ENCODE measurements at regions not wholly inside any gene's neighbourhood (a gene's known extent, or its start where the extent isn't known, plus 50 kb on each side); places are given as distances from the start of the nearest gene placed in this dataset.

DNA sequence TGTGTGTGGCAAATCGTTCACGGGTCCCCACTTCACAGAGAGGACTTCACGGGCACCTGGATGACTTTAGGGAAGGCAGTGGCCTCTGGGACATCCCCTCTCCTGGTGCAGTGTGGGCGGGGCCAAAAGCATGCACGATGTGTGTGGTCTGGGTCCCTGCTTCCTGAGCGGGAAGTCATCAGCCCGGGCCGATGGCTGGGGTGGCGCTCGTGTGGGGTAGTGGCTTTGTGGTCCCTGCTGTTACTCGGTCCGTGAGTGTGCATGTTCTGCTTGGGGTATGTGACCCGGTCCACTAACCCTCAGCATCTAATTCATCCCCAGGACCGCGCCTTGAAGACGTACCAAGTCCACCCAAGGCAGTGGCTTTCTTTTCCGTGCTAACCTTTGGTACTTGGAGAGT lies 142.5 kb upstream of the RTL1 start:
- H3K4me3 ChIP-seq (ENCODE audit: insufficient read depth, low read depth, low read length): no peak overlapping the region
- no peak overlapping the region for H3K4me2 ChIP-seq (ENCODE audit: low read depth, low read length)
- peaks cover 30% of the 10 kb centered on the region for H4K20me1 ChIP-seq (ENCODE audit: insufficient read depth, low read length)
- 96% methylated on average over 5 of the region's 17 CpGs; no CpG with 5 or more reads in 1 of the 2 experiments for WGBS, 2 experiments (ENCODE audit: extremely low coverage in 2 of 2, insufficient read length in 1 of 2)
- dilution Hi-C loops (cut with HindIII; ENCODE audit: low sequenced_read_pairs, unreplicated experiment): no loop called here
- no peak overlapping the region for H2BK20ac ChIP-seq (ENCODE audit: low read depth, low read length)
- no peak overlapping the region for H2AK5ac ChIP-seq (ENCODE audit: low read depth, low read length)
- no TSS peak for BruUV-seq (replicated peaks)
- POLR2A ChIA-PET (ENCODE audit: unreplicated experiment): no interaction called here
- peaks cover 8% of the 10 kb centered on the region for H3K9me1 ChIP-seq (ENCODE audit: insufficient read depth, low read length)
- H3K79me1 ChIP-seq (ENCODE audit: low read depth in 1 of 2, low read length in 2 of 2): peaks cover 4 to 36% of the 10 kb centered on the region in 2 experiments
- no peak overlapping the region for H2AFZ ChIP-seq (replicated peaks; ENCODE audit: low read length, poor library complexity)
- no peak overlapping the region for H3K4ac ChIP-seq (ENCODE audit: low read depth, low read length)
- H3K14ac ChIP-seq (replicated peaks; ENCODE audit: low read depth, low read length): no peak overlapping the region
- H3K18ac ChIP-seq (ENCODE audit: low read depth, low read length): no peak overlapping the region
- no peak for DNase-seq
- no peak for ATAC-seq (ENCODE audit: low read depth)
- no peak overlapping the region for H3K9ac ChIP-seq (ENCODE audit: low read depth, low read length)
- H3K56ac ChIP-seq (ENCODE audit: extremely low read depth, insufficient read depth, low read length): no peak overlapping the region
- intact Hi-C loops (cut with micrococcal nuclease): no loop called here
- H3K36me3 ChIP-seq (ENCODE audit: control insufficient read depth, insufficient read depth, low read length): peaks cover 91% of the 10 kb centered on the region
- H2AK9ac ChIP-seq (replicated peaks; ENCODE audit: low read depth, low read length, poor library complexity): no peak overlapping the region
- TF ChIP-seq CHD1 (IDR thresholded peaks at IDR 0.05; ENCODE audit: low read depth, low read length) (no peak), RAD21 (IDR thresholded peaks at IDR 0.05; ENCODE audit: low read length) (no peak)
- H2BK120ac ChIP-seq (ENCODE audit: low read depth, low read length): no peak overlapping the region
- H4K5ac ChIP-seq (ENCODE audit: low read depth, low read length): no peak overlapping the region
- H3K27me3 ChIP-seq (ENCODE audit: control insufficient read depth, insufficient read depth, low read length): no peaks in the 10 kb centered on the region
- no peak overlapping the region for H3K27ac ChIP-seq (ENCODE audit: insufficient read depth, low read length)
- CTCF ChIA-PET: no interaction called here
- no peak overlapping the region for H3K23ac ChIP-seq (ENCODE audit: low read depth, low read length)
- in situ Hi-C loops (cut with MboI; ENCODE audit: low sequenced_read_pairs): no loop called here
- H2BK15ac ChIP-seq (ENCODE audit: low read depth, low read length): no peak overlapping the region
- H3K9me3 ChIP-seq (ENCODE audit: control insufficient read depth, insufficient read depth, low read length): no peaks in the 10 kb centered on the region
- no peak overlapping the region for H2BK5ac ChIP-seq (ENCODE audit: low read depth, low read length, poor library complexity, severe bottlenecking)
- no peak overlapping the region for H4K91ac ChIP-seq (ENCODE audit: insufficient read depth, low read depth, low read length)
- H4K8ac ChIP-seq (ENCODE audit: low read depth in 2 of 2, low read length in 2 of 2): no peak overlapping the region
- H3K4me1 ChIP-seq (ENCODE audit: control insufficient read depth, insufficient read depth, low read length): no peaks in the 10 kb centered on the region
